ENCODE measurements at regions not wholly inside any gene's neighbourhood (a gene's known extent, or its start where the extent isn't known, plus 50 kb on each side); places are given as distances from the start of the nearest gene placed in this dataset.

DNA sequence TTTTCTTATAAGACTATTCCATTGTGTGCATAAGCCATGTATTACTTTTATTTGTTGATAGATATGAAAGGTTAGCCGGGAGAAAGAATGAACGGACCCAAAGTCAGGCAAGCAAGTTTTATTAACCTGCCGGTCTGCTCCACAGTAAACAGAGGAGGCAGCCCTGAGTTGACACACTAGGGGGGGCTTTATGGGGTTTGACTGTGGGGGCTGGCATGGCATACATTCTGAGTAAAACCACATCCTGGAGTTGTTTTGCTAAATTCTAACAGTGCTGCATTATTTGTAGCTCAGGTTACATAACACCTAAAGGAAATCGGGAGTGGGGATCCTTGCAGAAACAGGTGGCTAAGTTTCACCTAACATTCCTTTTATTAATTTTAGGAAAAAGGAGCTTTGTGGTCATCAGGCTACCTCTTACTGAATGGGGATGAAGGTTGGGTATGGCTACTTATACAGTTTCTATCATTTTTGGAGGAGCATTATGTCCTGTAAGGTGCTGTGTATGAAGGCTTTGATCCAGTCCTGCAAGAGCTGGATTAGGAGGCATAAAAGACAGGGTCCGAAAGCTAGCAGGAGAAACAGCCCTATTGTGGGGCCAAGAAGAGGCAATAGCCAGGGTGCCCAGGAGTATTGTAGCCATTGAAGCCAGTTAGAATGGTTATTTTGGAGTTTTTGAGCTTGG, 107.4 kb upstream of the USP9Y start:
- DNase-seq: peak; percentile 63

DNA sequence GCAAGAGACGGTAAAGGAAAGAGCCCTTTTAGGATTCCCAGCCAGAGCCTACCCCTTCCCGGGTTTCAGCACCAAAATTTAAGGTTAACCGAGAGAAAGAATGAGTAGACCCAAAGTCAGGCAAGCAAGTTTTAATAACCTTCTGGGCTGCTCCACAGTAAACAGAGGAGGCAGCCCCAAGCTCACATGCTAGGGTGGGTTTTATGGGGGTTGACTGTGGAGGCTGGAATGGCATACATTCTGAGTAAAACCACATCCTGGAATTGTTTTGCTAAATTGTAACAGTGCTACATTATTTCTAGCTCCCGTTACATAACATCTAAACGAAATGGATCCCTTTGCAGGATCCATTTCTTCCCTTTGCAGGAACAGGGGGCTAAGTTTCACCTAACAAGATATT, 102.2 kb upstream of the USP9Y start:
- peak; percentile 7 for DNase-seq

DNA sequence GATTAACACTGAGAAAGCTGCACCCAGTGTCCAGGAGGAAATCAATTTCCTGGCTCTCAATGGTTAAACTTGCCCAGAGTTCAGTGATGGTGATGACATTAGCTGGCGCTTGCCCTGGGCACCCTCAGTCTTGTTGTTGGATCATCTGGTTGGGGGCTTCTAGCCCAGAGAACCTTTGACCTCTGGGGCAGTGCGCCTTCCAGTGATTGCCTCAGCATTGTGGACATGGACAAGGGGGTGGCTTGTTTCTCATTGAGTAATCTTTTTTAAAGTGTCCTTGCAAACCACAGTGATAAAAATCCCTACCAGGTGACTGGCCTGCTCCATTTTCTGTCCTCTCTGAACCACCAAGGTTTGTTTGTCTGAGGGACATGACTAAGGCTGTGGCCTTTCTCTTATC, 95.6 kb upstream of the USP9Y start:
- no peak for DNase-seq

DNA sequence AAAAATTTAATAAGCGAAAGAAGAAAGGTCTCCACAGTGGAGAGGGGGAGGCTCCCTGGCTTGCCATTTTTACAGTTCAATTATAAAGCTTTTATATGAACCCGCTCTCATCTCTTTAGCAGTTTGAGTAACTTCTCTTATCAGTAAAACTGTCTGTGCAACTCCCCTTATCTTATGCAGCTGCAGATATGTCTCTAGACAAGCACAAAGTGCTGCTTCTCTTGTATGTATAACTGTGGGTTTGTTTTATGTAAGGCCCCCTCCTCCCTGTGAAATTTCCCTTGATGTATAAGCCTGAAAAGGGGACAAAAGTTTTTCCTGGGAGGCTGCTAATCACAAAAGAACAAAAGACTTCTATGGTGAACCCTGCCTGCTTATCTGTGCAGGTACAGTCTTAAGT, 90.2 kb upstream of the USP9Y start:
- no peak for DNase-seq

DNA sequence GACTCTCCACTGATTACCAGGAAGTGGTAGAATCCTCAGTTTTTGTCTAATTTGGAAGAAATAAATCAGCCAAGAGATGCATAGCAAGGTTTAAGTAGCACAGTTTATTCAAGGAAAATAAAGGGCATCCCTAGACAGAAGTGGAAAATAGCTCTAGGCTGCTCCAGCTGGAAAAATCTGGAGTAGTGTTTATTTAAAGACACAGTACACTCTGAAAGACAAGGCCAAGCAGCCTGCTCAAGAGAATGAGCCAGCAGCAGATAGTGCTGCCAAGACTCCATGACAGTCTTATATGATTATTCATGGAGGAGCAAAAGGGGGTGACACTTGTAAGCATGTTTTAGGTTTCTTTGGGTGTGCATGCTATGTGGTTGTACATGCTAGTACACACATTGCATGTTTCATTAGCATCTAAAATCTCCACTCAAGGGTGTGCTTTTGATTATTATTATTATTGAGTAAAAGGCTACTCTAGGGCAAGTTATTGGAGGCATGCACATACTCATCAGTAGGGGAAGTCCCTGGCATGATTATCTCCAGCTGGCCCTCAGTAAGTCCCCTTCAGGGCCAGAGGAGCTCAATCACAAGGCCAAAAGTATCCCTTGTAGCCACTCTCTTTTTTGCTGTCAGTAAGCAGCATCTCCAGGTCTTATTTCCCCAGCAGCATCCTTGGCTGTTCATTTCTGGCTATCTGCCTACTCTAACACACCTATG, 85.1 kb upstream of the USP9Y start:
- no peak for DNase-seq

DNA sequence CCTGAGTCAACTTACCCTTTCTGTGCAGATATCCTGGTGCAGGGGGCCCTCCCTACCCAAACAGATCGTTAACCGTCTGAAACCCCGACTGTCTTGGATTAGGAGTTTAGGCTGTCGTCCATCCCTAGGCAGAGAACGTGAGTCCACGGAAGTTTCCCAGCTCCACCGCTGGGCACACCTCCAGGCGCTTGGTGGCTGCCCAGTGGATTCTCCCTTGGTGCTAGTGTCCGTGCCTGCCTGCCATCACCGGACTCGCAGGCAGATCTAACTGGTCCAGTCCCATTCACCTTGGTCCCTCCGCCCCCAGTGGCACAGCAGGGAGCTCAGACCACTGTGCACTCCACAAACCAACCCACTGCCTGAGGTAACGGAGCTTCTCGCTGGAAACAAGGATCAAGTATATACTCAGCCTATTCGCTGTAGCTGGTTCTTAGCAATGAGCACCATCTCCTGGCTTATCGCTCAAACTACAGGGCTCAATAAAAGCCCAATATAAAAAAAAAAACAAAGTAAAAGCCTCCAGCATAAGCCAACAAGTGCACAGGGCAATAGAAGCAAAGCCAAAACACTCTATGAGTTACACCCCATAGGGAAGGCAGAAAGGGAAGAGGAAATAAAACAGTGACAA, 79.5 kb upstream of the USP9Y start:
- peak; percentile 34 for DNase-seq

DNA sequence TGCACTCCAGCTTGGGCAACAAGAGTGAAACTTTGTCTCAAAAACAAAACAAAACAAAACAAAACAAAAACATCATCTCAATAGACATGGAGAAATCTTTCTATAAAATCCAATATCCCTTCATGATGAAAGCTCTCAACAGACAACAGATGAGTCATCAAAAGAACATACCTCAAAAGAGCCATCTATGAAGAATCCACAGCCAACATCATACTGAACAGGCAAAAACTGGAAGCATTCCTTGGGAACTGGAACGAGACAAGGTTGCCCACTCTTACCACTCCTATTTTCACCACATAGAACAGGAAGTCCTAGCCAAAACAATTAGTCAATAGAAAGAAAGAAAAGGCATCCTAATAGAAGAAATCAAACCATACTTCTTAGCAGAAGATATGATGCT, 77.8 kb upstream of the USP9Y start:
- DNase-seq: no peak

DNA sequence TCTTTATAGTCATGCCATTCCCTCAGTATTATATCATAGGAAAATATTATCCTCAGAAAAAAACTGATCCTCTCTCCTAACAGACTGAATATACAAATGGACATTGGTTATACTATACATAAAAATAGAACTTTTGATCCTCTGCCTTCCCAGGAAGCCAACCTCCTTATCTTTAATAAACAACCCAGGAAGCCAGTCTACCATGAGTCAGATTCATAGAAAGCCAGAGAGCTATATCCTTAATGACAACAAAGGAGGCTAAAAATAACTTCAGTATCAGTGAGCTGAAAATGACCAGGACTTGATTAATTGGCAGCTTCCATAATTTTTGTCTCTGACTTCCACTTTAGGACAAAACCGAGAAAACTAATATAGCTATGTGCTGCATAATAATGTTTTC, 58.0 kb upstream of the USP9Y start:
- DNase-seq: no peak

DNA sequence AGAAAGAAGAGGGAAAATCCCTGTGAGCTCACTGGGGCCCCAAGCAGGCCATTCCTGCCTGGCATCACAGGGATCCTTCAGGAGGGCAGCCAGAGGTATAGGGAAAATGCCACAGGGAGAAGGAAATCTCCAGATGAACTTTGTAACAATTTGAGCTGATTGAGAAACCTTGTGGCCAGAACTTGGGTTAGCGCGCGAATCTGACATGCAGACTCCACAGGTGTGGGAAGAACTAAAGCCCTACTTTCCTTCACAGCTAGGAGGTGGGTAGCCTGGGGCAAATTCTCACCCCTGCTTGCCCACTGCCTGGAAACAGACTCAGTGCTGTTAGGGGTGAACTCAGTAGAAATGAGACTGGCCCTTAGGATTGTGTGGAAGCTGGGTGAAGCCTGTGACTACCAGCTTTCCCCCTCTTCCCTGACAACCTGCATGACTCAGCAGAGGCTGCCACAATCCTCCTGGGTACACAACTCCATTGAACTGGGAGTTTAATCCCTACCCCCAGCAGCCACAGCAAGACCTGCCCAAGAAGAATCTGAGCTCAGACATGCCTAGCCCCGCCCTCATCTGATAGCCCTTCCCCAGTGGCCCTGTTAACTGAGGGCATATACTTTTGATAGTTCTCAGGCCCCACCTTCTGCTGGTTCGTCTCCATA, 57.2 kb upstream of the USP9Y start:
- DNase-seq: no peak

DNA sequence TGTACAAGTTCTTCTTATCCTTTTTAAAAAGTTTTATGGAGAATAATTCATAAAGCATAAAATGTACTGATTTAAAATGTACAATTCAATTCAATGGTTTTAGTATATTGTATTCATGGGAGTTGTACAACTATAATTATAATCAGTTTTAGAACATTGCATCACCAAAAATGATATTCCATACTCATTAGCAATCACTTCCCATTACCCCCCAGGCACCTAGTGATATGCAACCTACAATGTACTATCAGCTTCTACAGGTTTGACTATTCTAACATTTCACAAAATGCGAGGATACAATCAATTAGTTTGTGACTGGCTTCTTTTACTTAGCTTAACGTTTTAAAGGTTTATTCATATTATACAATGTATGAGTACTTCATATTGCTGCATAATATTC, 49.9 kb upstream of the USP9Y start:
- no peak for DNase-seq

Data from CD4-positive, alpha-beta T cell treated with Interleukin-17A for 1 hour (primary cell).